Amniotic stem cell (primary cell): ENCODE measurements at regions not wholly inside any gene's neighbourhood (a gene's known extent, or its start where the extent isn't known, plus 50 kb on each side); places are given as distances from the start of the nearest gene placed in this dataset.
"Not testable (repeated sequence)": the region's sequence is repeated elsewhere in the genome, so short reads cannot be mapped to it uniquely, and the experiment has no call there.

Experiments
- DNase-seq: peaks from one replicate; lab custom pipeline; 2025; lab: John Stamatoyannopoulos, UW

- DNase-seq = no peak
Measured at GRCh38 chr6:9100869-9101580, 665.7 kb upstream of the SLC35B3 start.

- no peak for DNase-seq
Measured at GRCh38 chr6:9095729-9096128, 660.4 kb upstream of the SLC35B3 start.

DNA sequence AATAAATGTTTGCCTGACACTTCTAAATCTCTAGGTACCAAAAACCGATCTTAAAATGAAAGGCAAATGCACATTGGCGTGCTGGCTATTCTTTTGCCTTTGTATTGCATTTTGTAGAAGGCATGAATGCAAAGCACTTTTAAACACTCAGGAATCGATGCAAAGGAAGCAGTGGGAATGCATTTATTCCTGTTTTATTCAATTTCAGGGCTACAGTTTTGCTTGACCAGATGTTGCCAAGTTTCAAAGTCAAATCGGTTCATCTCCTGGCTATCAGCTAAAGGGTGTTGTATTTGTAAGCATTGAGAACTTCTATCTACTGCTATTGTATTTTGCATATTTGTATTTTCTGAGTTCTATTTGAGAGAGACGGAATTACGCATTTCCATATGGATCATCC is 659.8 kb upstream of the SLC35B3 start:
- DNase-seq = no peak

DNA sequence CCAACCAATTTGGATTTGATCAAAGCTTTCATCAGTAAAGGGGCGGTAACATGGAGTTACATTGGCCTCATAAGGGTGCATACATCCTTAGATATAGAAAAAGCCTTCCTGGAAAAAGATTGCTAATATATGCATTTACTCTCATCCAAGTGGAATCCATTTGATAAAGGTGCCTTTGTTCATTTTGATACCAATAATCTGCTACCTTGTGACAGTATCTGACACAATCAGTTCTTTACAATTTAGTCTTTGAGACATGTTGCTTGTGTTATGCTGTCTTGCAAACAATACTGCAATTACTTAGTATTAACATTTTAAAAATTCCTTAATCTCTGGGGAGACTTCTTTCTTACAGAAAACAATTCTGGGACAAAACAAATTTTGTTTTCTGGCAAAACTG is 654.4 kb upstream of the SLC35B3 start:
- no peak for DNase-seq

DNA sequence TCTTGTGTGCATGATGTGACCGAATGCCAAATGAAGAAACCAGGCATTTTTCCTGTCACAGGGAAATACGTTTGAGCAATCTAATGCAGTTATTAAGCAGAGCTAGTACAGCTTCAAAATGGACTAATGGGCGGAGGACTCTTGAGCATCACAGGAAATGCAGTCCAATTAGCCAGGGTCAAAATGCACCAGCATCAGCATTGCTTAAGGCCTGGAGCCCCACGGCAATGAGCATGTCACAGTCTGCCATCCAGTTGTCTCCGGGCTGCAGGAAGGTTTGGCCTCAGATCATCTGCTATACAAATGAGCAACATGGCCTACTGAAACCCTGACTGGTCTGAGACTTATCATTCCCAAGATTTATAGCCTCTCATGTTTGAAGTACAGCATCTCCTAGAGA is 652.1 kb upstream of the SLC35B3 start:
- DNase-seq = no peak

GRCh38 chr6:9086331-9086730 is 651.0 kb upstream of the SLC35B3 start:
- DNase-seq = no peak

GRCh38 chr6:9085709-9086070 is 650.3 kb upstream of the SLC35B3 start:
- no peak for DNase-seq

DNA sequence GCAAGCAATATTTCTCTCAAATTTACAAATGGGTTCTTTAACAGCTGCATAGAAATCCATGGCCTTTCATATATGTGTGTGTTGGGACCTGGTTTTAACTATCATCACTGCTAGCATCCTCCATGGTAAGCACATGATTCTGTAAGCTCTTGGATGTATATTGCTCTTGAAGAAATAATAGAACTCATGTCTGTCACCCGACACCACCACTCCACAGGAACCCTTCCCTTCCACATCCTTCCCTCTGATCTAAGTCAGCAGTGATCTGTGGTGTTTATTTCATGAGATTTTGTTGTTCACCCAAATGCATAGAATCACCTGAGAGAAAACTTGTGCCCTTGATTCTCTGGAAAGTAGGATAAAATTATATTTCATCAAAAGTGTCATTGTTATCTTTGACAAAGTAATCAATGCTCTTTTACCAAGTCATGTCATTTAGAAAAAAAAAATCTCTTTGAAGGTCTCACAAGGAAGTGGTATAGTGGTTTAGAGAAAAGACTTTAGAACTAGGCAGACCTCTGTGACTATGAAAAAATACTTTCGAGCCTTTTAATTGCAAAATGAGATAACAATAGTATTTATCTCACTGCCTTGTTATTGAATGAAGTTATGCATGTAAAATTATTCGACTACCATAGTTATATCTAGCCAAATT is 649.8 kb upstream of the SLC35B3 start:
- DNase-seq = no peak

GRCh38 chr6:9083108-9083507 is 647.8 kb upstream of the SLC35B3 start:
- DNase-seq = no peak

- no peak for DNase-seq
Measured at GRCh38 chr6:9066726-9067125, 631.4 kb upstream of the SLC35B3 start.

DNA sequence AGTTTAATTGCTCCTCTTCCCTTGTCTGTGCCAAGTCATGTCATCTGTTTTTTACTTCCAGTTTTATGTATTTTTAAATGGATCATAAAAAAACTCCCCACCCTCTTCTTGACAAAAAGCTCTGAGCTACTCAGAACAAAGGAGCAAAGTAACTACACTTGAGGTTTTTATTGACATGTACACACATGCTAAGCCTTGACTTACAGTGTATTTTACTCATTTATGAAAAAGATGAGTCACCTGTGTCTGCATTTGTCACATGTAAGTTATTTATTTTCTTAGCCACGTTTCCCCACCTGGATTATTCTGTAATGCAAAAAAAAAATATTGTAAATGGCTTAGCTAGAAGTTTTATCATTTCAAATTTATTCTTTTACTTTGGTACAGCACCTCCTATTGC is 628.8 kb upstream of the SLC35B3 start:
- DNase-seq = no peak

DNA sequence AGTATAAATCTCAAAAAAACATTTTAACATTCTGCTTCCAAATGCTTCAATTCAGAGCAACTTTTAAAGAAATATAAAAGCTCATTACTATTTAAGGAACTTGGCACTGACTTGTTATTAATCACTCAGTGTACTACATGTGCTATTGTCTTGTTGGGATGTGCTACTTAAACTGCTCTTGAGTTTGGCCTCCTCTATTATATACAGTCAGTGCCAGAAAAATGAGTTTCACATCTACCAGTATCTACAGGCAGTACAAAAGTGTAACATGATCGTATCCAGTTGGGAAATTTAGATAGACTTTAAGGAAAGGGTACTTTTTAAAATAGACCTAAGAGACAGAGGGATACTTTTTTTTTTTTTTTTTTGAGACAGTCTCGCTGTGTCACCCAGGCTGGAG is 627.3 kb upstream of the SLC35B3 start:
- DNase-seq = no peak

DNA sequence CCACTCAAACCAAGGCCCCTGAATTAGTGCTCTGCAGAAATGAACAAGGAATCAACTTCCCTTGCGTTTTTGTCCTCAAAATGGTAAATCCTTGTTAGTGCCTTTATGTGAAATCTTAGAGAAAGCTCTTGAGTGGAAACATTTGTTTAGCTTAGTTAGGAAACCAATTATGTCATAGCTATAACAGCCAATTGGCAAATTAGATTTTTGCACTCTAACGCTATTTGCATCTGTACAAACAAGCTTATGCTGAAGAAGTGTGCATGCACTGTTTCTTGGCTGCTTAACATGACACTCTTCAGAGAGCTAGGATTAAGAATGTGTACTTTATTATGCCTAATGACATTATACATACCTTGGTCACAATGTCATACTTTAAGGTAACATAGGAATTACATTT is 622.6 kb upstream of the SLC35B3 start:
- no peak for DNase-seq

DNA sequence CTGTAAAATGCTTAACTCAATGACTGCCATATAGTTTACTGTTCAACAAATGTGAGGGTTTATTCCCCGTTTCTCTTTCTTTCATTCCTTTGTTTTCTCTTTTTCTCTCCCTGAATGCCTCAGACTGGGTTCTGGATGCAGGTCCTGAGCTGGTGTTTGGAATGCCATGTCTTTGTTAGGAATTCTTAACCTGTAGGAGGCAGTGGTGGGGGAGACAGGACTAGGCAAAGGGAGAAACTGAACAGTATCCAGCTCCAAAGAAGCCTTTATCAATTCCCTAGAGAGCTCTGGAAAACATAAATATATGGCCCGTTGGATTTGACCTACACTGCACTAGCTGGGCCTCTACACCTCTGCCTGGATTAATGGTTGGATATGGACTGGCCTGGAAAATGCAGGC is 621.2 kb upstream of the SLC35B3 start:
- DNase-seq = no peak

DNA sequence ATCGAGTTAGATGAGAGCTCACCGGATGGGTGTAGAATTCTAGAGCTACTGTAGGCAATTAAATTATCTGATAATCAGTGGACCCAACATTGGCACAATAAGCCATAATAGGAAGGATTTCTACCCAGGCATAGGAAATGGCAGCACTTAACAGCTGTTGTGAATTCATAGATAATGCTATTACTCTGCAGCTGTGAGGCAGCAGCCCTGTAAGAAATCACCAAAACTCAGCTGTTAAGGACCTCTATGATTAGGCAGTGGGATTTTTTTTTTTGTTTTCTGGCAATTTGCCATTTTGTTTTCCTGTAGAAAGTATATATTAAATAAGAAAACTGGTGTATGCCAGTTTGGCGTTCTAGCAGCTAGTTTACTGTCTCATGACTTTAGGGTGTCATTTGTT is 609.1 kb upstream of the SLC35B3 start:
- no peak for DNase-seq

DNA sequence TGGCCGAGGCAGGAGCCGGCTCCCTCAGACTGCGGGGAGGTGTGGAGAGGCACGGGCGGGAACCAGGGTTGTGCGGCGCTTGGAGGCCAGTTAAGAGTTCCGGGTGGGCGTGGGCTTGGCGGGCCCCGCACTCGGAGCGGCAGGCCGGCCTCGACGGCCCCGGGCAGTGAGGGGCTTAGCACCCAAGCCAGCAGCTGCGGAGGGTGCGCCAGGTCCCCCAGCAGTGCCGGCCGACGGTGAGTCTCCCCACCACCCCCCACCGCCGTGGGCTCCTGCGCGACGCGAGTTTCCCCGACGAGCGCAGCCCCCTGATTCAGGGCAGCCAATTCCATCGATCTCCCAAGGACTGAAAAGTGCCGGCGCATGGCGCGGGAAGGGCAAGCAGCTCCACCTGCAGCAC is 605.4 kb upstream of the SLC35B3 start:
- DNase-seq = no peak

DNA sequence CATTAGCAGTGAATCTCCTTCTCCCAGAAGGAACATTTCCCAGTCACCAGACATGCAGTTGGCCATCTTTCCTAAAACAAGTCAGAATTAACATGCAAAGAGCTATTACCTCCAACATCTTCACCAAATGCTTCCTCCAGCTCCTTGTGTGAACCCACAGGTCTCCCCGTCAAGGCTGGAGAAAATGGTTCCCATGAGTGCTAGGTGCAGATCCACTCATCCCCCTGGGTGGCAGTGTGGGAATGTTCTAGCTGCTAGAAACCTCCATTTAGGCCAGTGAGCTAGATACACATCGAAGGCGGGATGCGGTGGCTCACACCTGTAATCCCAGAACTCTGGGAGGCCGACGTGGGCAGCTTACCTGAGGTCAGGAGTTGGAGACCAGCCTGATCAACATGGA is 603.9 kb upstream of the SLC35B3 start:
- DNase-seq = no peak

- DNase-seq = no peak
Measured at GRCh38 chr6:9028086-9028485, 592.7 kb upstream of the SLC35B3 start.

DNA sequence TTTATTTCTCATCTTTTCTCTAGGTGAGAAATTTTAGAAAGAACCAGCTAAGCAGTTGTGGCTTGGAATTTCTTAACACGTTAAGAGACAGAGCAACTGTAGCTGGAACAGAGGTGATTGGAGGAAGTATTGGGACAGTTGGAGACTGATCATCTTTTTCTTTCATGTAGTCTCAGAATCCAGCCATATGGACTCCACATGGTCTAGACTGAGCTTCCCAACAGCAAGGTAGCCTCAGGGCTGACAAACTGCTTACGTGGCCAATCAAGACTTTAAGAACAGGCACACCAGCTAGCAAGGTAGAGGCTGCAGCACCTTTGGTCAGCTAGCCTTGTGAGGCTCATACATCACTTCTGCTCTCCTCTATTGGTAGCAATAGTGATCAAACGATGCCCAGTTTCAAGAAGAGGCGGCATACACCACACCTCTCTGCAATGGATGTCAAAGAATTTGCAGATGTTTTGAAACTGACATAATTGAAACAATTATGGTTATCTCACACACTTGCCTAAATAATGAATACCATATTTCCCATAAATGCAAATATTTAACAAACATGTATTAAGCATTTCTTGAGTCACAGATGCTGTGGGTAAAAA is 590.5 kb upstream of the SLC35B3 start:
- no peak for DNase-seq

DNA sequence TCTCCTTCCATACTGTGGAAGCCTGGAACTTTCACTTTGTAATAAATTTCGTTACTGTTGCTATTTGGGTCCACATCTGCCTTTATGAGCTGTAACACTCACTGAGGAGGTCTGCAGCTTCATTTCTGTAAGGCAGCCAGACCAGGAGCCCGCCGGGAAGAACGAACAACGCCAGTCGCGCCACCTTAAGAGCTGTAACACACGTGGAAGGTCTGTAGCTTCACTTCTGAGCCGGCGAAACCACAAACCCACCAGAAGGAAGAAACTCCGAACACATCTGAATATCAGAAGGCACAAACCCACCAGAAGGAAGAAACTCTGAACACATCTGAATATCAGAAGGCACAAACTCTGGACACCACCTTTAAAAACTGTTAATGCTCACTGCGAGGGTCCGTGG is 589.9 kb upstream of the SLC35B3 start:
- DNase-seq = no peak

GRCh38 chr6:9024246-9024645 is 588.9 kb upstream of the SLC35B3 start:
- DNase-seq = not testable (repeated sequence)

GRCh38 chr6:9020001-9020400 is 584.7 kb upstream of the SLC35B3 start:
- no peak for DNase-seq

GRCh38 chr6:9009931-9010330 is 574.6 kb upstream of the SLC35B3 start:
- DNase-seq = no peak

GRCh38 chr6:9007027-9007426 is 571.7 kb upstream of the SLC35B3 start:
- no peak for DNase-seq
